ENCODE measurements at regions not wholly inside any gene's neighbourhood (a gene's known extent, or its start where the extent isn't known, plus 50 kb on each side); places are given as distances from the start of the nearest gene placed in this dataset.

DNA sequence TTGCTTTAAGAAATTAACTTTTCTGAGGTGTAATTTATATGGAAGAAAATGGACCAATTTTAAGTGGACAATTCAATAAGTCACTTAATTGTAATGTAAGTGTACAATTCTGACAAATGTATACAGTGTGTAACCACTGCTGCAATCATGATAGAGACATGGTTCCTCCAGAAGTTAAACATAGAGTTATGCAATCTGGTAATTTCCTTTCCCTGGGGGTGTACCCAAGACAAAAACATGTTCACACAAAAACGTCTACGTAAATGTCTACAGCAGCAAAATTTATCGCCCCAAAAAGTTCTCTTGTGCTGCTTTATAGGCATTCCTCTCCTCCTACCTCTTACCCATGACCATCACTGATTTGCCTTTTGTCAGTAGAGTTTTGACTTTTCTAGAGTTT lies 141.5 kb downstream of the AQP4 start:
- Histone ChIP-seq H3K9me3 (no peaks in the 10 kb centered on the region), H3K9ac (no peak overlapping the region), H3K9me2 (no peaks in the 10 kb centered on the region), H3K27me3 (ENCODE audit: insufficient read depth) (no peaks in the 10 kb centered on the region), H3K27ac (ENCODE audit: low read depth in 2 of 2, low read length in 1 of 2) (no peak overlapping the region), H3K36me3 (replicated peaks in 1 of 2; ENCODE audit: control insufficient read depth in 1 of 2, insufficient read depth in 2 of 2, low read length in 1 of 2) (no peaks in the 10 kb centered on the region), H3K4me1 (ENCODE audit: control insufficient read depth in 1 of 2, insufficient read depth in 2 of 2, low read depth in 1 of 2, low read length in 1 of 2) (peaks cover 0 to 2% of the 10 kb centered on the region in 2 experiments; a peak in 1 of 4 replicates), H3K4me3 (ENCODE audit: low read depth in 2 of 2, low read length in 1 of 2) (no peak overlapping the region), H3K79me2 (ENCODE audit: insufficient read depth) (no peaks in the 10 kb centered on the region), H2AFZ (ENCODE audit: low read depth) (no peak overlapping the region), H3F3A (replicated peaks; ENCODE audit: insufficient read depth) (no peaks in the 10 kb centered on the region), H3K4me2 (no peak overlapping the region), H4K20me1 (ENCODE audit: insufficient read depth) (no peaks in the 10 kb centered on the region)
- WGBS (ENCODE audit: low lambda C conversion rate) = 69% methylated on average over 3 of the region's 3 CpGs
- TF ChIP-seq EZH2phosphoT487 (IDR thresholded peaks at IDR 0.05; ENCODE audit: borderline replicate concordance, low read depth) = no peak
- POLR2A ChIA-PET = no interaction called here
- DNase-seq = no peak
- CTCF ChIA-PET = no interaction called here

DNA sequence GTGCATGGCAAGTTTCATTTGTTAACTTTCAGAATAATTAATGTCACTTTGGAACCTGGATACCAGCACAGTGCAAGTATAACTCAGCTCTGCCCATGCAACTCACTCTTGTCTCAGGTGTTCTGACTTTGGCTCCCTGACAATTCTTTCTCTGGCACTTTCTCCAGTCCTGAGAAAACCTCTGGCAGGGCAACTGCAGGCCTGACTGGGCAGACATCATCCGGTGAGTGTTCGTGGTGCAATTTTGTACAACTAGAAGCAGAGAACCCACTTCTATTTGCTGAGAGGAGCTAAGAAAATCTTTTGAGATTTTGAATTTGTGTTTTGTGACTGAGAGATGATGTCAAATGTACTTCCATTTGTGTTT lies 143.0 kb downstream of the AQP4 start:
- ChIA-PET CTCF (interaction anchor here (1.2 kb wide), 1 partner anchor 12 kb away, joined by 3 read pairs; no protein-coding TSS in a partner anchor), POLR2A (no interaction called here)
- 77% methylated on average over 2 of the region's 2 CpGs for WGBS (ENCODE audit: low lambda C conversion rate)

More for the DNA sequence above, 143.0 kb downstream of the AQP4 start:
- no peak overlapping the region for H2AFZ ChIP-seq (ENCODE audit: low read depth)
- H3K4me1 ChIP-seq (ENCODE audit: control insufficient read depth in 1 of 2, insufficient read depth in 2 of 2, low read depth in 1 of 2, low read length in 1 of 2) = peaks cover 0 to 2% of the 10 kb centered on the region in 2 experiments; a peak in 1 of 4 replicates
- no peaks in the 10 kb centered on the region for H4K20me1 ChIP-seq (ENCODE audit: insufficient read depth)
- no peak overlapping the region for H3K4me3 ChIP-seq (ENCODE audit: low read depth in 2 of 2, low read length in 1 of 2)
- H3F3A ChIP-seq (replicated peaks; ENCODE audit: insufficient read depth) = no peaks in the 10 kb centered on the region
- DNase-seq = no peak
- no peak overlapping the region for H3K4me2 ChIP-seq
- H3K27me3 ChIP-seq (ENCODE audit: insufficient read depth) = no peaks in the 10 kb centered on the region
- H3K9ac ChIP-seq = no peak overlapping the region
- no peaks in the 10 kb centered on the region for H3K36me3 ChIP-seq (replicated peaks in 1 of 2; ENCODE audit: control insufficient read depth in 1 of 2, insufficient read depth in 2 of 2, low read length in 1 of 2)
- H3K9me3 ChIP-seq = no peaks in the 10 kb centered on the region
- H3K27ac ChIP-seq (ENCODE audit: low read depth in 2 of 2, low read length in 1 of 2) = no peak overlapping the region
- TF ChIP-seq JUND (IDR thresholded peaks at IDR 0.05) (no peak), RXRA (IDR thresholded peaks at IDR 0.05; ENCODE audit: borderline replicate concordance, low read depth) (no peak), TCF12 (IDR thresholded peaks at IDR 0.05) (no peak), SIN3A (IDR thresholded peaks at IDR 0.05; ENCODE audit: borderline replicate concordance, low read depth, low read length) (no peak), RFX5 (IDR thresholded peaks at IDR 0.05; ENCODE audit: low read length) (no peak), NRF1 (IDR thresholded peaks at IDR 0.05; ENCODE audit: low read depth, low read length) (no peak), RAD21 (IDR thresholded peaks at IDR 0.05; ENCODE audit: low read length) (no peak), SMC3 (IDR thresholded peaks at IDR 0.05; ENCODE audit: low read depth, low read length) (no peak), REST (IDR thresholded peaks at IDR 0.05; ENCODE audit: low read depth, low read length) (no peak), MAX (IDR thresholded peaks at IDR 0.05; ENCODE audit: low read depth) (no peak), USF1 (IDR thresholded peaks at IDR 0.05; ENCODE audit: borderline replicate concordance, low read depth) (no peak), MEF2A (IDR thresholded peaks at IDR 0.05; ENCODE audit: borderline replicate concordance, low read depth) (no peak)
- TF ChIP-seq, protein P1, sequence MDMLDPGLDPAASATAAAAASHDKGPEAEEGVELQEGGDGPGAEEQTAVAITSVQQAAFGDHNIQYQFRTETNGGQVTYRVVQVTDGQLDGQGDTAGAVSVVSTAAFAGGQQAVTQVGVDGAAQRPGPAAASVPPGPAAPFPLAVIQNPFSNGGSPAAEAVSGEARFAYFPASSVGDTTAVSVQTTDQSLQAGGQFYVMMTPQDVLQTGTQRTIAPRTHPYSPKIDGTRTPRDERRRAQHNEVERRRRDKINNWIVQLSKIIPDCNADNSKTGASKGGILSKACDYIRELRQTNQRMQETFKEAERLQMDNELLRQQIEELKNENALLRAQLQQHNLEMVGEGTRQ (IDR thresholded peaks at IDR 0.05; ENCODE audit: borderline replicate concordance, low read depth, low read length) = no peak
- H3K9me2 ChIP-seq = no peaks in the 10 kb centered on the region
- no peaks in the 10 kb centered on the region for H3K79me2 ChIP-seq (ENCODE audit: insufficient read depth)

Data from SK-N-SH (cell line).